ENCODE measurements at regions not wholly inside any gene's neighbourhood (a gene's known extent, or its start where the extent isn't known, plus 50 kb on each side); places are given as distances from the start of the nearest gene placed in this dataset.
"Not testable (repeated sequence)": the region's sequence is repeated elsewhere in the genome, so short reads cannot be mapped to it uniquely, and the experiment has no call there.

DNA sequence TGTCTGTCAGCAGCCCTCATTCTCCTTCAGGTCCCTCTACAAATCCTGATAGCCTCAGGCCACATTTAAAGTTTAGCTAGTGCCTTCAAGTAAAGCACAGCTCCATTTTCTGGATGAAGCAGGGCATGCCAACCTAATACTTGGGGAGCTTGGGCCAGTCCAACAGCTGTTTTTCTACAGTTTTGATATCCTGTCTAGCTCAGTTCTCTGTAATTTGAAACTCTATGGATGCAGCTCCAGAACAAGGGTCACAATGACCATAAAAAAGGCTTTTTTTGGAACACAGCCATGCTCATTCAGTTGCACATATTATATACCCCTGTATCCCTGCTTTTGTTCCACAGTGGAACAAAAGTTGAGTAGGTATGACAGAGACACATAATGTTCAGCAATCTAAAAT, 373.5 kb downstream of the SUCLG1 start:
- in situ Hi-C loops (cut with MboI; ENCODE audit: low pct_unique_long_range_greater_than_20kb, low sequenced_read_pairs) = no loop called here
- no peak for DNase-seq

DNA sequence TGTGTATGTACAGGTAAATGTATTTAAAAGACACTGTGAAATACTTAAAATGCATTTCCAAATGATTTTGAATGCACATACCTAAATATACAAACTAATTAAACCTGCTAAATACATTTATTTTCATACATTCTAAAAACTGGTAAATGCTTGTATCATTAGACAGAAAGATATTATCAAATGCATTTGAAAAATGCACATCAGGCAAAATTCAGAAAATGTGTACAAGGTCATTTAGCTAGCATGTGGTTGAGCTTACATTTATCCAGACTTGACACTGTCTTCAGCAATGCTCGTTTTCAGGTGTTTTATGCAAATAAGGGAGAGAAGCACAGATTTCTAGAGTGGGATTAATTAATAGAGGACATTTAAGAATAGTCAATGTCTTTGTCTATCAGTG, 374.2 kb downstream of the SUCLG1 start:
- no peak for DNase-seq
- in situ Hi-C loops (cut with MboI; ENCODE audit: low pct_unique_long_range_greater_than_20kb, low sequenced_read_pairs) = no loop called here

DNA sequence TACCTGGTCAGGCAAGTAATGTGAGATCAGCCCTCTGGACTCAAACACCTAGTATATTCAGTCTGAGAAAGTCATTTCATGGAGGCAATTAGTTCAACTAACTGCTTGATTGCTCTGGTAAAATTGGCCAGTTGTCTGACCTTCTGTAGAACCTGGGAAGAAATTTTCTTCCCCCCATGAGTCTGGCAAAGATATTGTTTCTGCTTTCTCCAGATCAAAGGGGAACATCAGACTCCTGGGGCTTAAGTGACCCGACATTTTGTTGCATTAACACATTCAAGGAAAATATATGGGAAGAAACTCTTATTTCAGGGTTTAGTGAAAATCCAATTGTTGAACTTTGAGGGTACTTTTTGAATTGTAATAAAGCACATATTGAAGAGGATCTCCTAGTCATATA, 375.1 kb downstream of the SUCLG1 start:
- no peak for DNase-seq
- in situ Hi-C loops (cut with MboI; ENCODE audit: low pct_unique_long_range_greater_than_20kb, low sequenced_read_pairs) = no loop called here

DNA sequence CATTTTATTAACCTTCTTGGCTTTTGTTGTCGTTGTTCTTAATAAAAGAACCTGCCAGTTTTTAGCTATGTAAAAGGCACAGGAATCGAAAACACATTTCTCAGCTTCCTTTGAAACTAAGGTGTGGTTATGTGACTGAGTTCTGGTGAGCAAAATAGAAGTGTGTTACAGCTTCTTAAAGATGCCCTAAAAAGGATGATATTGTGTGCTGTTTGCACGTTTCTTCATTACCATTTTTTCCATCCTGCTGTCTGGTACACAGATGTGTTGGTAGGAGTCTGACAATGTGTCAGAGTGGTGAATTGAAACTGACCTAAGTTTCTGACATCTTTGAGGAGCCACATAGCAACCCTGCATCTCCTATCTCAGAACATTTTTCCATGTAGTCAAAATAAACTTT, 380.6 kb downstream of the SUCLG1 start:
- in situ Hi-C loops (cut with MboI; ENCODE audit: low pct_unique_long_range_greater_than_20kb, low sequenced_read_pairs) = no loop called here
- DNase-seq = no peak

DNA sequence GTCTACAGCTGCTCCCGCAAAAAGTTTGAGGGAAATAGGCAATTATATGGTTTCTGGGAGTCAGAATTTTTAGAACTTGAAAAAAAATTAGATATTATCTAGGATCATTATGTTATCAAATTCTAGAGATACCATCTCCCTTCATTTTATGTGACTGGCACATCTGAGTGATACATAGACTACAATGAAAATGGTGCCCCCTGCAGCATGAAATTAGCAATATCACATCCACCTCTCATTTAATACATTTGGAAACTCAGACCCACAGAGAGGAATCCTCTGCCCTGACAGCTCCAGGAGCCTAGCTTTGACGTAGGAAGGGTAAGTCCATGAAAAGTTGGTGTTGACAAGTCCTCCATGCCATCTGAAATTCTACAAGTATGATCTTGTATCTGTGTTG, 381.6 kb downstream of the SUCLG1 start:
- in situ Hi-C loops (cut with MboI; ENCODE audit: low pct_unique_long_range_greater_than_20kb, low sequenced_read_pairs) = no loop called here
- DNase-seq = peak; percentile 44

DNA sequence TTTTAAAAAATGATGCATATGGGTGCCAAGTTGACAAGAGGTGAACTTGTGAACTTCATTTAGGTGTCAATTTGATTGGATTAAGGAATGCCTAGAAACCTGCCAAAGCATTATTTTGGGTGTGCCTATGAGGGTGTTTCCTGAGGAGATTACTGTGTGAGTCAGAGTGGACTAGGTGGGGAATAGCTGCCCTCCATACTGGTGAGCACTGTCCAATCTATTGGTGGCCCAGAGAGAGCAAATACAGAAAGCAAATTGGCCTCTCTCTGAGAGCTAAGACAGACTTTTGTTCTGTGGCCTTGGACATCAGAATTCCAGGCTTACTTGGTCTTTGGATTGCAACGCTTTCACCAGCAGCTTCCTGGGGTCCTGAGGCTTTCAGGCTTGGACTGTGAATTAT, 388.0 kb downstream of the SUCLG1 start:
- in situ Hi-C loops (cut with MboI; ENCODE audit: low pct_unique_long_range_greater_than_20kb, low sequenced_read_pairs) = no loop called here
- no peak for DNase-seq

DNA sequence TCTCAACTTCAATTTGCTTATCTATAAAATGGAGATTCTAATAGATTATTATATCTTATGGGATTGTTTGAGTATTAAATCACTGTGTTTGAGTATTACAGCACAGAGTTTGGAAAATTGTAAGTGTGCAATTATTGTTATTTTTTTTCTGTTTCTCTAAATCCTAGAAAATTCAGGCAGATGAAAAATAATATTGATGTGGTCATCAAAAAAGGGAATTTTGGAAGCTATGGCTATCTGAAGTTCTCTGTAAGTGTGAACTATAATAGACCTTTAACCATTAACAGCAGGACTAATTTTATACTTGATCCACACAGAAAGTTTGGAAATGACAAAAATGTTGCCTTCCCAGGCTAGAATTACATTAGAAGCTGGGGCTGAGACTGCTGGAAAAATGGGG, 393.2 kb downstream of the SUCLG1 start:
- in situ Hi-C loops (cut with MboI; ENCODE audit: low pct_unique_long_range_greater_than_20kb, low sequenced_read_pairs) = no loop called here
- DNase-seq = no peak

DNA sequence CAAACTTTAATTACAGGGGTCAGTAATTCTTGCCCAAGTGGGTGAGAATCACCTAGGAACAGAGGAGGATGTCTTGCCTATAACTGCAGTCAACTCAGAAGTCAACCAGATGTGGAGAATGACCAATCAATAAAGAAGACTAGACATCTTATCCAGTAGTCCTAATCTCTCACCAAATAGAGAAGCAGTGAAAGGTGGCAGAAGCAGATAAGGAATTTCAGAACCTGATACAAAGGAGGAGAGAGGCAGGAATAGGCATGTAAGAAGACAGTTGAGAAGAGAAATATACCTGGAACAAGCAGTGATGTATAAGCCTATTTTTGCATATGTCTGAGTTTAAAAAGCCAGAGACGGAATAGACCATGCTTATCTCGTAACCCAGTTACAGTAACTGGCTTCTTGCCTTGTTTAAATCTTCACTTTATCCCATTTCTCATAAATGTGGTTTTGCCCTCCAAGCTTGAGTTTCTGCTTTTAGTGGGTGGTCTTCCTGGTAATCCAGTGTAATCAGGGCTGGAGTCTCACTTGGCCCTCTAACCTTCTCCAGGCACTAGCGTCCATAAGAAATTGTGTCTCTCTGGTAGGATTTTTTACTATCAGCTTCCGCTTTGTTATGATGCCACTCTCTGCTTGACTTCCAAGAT, 401.0 kb downstream of the SUCLG1 start:
- no peak for DNase-seq

DNA sequence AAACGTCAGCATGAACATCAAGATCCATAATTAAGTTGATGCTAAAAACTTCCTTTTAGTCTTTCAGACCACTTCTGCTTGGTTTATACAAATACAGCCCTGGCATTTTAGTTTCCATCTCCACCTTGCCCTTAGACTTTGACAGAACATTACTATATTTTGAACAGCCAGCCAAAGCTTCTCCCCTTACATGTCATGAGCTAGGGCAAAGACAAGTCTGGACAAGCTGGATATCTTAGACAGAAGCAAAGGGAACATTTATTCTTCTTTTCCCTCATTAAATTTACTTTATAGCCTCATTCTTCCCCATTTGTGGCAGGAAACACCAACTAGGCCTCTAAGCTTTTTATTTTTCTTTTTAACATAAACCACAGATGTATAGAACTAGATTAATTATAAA, 403.3 kb downstream of the SUCLG1 start:
- in situ Hi-C loops (cut with MboI; ENCODE audit: low pct_unique_long_range_greater_than_20kb, low sequenced_read_pairs) = no loop called here

More for the DNA sequence above, 401.0 kb downstream of the SUCLG1 start:
- in situ Hi-C loops (cut with MboI; ENCODE audit: low pct_unique_long_range_greater_than_20kb, low sequenced_read_pairs) = no loop called here

DNA sequence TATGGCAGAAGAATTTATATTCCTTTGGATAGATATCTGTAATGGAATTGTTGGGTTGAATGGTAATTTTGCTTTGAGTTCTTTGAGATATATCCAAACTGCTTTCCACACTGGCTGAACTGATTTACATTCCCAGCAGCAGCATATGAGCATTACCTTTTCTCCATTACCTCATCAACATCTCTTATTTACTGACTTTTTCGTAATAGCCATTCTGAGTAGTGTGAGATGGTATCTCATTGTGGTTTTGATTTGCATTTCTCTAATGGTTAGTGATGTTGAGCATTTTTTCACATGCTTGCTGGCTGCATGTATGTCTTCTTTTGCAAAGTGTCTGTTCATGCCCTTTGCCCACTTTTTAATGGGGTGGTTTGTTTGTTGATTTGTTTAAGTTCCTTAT, 404.5 kb downstream of the SUCLG1 start:
- in situ Hi-C loops (cut with MboI; ENCODE audit: low pct_unique_long_range_greater_than_20kb, low sequenced_read_pairs); DNase-seq: not testable (repeated sequence)

More for the DNA sequence above, 403.3 kb downstream of the SUCLG1 start:
- DNase-seq = no peak

DNA sequence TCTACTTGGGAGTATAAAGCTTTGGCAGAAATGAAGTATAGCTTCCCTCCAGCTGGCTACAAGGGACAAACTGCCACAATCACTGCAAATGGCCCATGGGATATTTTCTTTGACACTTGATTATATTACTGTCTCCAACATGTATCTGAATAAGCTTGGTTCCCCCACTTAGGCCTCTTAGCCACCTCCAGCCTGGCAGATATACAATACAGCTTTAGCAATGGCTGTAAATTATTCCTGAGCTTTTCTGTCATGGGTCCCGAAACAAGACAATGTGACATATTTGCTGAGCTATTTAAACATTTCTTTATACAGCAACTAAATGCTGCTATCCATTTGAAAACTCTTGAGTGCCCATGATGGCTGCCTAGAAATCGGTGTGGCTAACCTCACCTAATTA, 406.2 kb downstream of the SUCLG1 start:
- no peak for DNase-seq
- in situ Hi-C loops (cut with MboI; ENCODE audit: low pct_unique_long_range_greater_than_20kb, low sequenced_read_pairs) = no loop called here

DNA sequence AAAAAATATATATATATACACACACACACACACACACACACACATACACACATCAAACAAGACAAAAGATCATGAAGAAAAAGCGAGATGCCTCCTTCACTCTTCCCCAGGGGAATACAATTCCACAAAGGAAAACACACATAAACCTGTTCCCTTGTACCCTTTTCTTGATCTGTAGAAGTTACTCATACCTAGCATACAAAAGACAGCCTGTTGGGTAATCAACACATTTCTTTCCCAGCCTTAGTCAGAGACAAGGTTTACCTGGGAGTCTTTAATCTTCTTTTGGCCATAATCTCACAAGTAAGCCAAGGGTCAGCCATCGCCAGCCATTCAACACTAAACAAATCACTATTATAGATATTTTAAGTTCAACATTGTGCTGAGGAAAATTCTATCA, 407.0 kb downstream of the SUCLG1 start:
- no peak for DNase-seq
- in situ Hi-C loops (cut with MboI; ENCODE audit: low pct_unique_long_range_greater_than_20kb, low sequenced_read_pairs) = no loop called here

DNA sequence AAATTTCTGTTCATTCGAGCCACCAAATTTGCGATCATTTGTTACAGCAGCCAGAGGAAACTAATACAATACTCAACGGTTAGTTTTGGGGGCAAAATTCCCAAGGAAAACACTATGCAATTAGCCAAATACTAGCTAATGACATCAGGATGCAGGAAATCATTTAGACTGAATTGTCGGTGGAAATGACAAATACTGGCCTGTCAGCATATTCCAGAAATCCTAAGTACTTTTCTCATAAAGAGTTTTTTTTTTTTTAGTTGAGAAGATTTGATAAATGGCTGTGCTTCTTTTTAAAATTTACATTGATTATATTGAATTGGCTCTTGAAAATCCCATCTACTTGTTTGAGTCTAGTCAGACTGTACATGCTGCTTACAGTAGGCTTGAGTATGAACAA, 410.1 kb downstream of the SUCLG1 start:
- in situ Hi-C loops (cut with MboI; ENCODE audit: low pct_unique_long_range_greater_than_20kb, low sequenced_read_pairs) = no loop called here
- no peak for DNase-seq

DNA sequence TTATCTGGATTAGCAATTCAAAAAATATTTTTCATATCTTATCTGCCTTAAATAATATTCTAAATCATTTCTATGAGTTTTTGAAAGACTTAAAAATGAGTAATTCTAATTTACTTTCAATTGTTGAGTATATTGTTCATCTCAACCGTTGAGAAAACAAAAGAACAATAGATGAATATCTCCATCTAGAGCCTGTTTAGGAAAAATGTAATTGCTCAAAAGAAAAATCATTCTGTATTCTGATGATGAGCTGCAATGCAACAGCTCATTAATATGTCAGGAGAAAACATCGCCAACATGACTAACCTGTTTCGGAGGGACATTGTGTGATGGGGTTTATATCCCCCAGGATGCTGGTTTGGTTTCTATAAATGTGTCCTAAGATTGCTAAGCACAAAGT, 417.6 kb downstream of the SUCLG1 start:
- in situ Hi-C loops (cut with MboI; ENCODE audit: low pct_unique_long_range_greater_than_20kb, low sequenced_read_pairs) = no loop called here
- no peak for DNase-seq

DNA sequence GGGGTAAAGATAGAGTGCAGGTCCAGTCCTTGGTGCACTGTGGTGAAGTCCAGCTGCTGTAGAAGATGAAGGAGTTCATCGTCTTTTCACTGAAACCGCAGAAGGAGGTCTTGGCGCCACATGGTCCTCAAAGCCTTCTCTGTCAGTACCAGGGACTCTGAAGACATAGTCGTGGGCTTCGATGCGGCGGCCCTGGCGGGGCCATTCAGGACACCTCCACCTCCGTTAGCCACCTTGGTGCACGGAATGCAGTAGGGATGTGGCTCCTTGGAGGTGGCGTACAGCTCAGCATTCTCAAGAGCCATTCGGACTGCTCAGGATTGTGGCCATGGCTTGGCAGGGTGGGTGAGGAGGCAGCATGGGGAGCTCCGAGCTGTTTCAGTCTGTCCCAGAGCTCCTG, 418.8 kb downstream of the SUCLG1 start:
- no peak for DNase-seq
- in situ Hi-C loops (cut with MboI; ENCODE audit: low pct_unique_long_range_greater_than_20kb, low sequenced_read_pairs) = no loop called here

DNA sequence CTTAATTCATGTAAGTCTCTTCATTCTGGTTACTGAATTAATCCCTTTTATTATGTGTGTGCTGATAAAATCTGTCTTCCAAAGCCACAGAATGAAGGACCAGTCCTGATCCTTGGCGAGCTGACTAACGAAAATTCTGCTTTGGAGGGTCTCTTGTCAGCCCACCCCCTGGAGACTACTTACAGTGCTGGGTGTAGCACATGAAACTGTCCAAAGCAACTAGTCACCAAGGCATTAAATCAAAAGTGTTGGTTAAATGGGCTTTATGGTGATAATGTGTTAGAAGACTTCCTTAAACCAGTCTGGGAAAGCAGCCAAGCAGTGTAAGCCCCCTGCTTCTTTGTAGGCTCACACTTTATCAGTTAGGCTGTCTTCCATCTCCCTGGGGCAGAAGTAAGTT, 420.2 kb downstream of the SUCLG1 start:
- no peak for DNase-seq
- in situ Hi-C loops (cut with MboI; ENCODE audit: low pct_unique_long_range_greater_than_20kb, low sequenced_read_pairs) = no loop called here

DNA sequence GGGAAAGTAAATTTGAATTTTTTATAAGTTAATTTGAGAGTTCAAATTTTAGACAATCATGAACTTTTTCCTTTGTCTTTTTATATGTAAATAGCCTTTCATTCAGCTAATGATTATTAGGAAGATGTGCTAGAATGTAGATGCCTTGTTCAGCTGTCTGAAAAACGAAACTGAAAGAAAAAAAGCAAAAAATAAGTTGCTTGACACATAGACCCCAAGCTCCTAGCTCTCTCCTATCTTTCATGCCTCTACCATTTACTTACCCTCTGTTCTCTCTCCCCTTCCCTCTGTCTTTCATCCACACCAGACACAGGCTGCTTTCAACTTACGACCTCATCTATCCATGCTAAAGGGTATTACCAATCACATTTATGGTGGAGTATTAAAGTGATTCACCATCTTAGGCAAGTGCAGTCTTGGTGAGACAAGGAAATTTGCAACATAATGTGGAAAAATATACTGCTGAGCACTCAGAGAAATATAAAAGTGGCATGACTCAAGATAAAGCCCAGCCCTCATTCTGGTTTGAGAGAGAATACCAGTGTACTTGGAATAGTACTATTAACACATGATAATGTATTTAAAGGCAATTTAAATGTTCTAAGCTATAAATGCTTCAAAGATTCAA, 425.6 kb downstream of the SUCLG1 start:
- in situ Hi-C loops (cut with MboI; ENCODE audit: low pct_unique_long_range_greater_than_20kb, low sequenced_read_pairs) = no loop called here

DNA sequence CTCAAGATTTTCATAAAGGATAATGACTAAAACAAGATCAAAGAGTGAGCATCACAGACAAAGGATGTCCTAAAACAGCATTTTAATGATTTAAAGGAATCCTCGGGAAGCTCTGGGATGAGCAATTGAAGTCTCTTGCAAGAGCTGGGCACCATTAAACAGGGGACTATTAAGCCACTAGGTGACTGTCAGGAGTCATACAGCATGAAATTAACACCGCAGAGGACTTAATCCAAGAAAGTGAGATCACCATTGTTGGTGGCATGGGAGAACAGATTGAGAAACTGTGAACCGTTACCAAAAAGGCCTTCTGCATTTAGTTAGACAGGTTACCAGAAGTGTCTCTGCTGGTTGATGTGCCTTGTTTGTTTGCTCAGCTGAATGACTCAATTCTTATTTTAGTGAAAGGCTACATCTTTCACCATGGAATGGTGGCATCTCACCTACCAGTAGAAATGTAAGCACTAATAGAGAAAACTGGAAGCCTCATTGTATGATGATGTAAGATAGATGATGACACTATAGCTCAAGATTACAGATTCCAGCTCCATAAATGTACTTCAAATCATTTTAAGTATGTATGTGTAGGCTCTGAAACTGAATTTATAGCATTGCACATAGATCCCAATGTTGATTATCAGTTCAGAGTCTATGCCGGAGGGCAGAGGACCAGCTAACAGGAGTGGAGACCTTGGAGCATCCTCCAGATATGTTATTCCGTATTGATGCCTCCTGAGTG, 427.6 kb downstream of the SUCLG1 start:
- no peak for DNase-seq
- in situ Hi-C loops (cut with MboI; ENCODE audit: low pct_unique_long_range_greater_than_20kb, low sequenced_read_pairs) = no loop called here

More for the DNA sequence above, 425.6 kb downstream of the SUCLG1 start:
- no peak for DNase-seq

DNA sequence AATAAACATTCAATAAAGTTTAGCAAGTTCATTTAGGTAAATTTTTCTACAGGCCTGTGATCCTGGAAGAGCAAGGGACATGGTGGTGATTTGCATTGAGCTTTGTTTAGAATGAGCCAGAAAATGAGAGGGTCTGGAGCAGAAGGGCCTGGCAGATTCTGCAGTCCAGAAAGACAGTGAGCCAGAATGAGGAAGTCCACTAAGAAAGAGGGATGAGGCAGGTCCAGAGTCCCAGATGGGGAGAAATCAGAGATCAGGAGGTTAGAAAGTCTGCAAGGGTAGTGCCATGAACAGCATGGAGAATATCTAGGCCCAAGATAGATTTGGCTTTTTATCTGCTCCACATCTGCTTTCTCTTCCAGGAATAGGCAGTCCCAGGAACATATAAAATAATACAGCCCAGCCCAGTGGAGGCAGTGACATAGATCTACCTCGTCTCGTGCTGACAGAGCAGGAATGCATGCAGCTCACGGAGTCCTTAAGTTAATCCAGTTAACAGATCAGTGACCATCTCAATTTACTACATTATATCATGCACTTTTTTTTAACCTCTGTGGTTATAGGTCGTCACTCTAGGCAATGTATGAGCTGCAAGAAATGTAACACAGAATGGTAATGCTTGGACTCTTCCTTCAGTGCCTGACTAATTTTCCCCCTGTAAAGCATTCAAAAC, 429.0 kb downstream of the SUCLG1 start:
- in situ Hi-C loops (cut with MboI; ENCODE audit: low pct_unique_long_range_greater_than_20kb, low sequenced_read_pairs) = no loop called here

DNA sequence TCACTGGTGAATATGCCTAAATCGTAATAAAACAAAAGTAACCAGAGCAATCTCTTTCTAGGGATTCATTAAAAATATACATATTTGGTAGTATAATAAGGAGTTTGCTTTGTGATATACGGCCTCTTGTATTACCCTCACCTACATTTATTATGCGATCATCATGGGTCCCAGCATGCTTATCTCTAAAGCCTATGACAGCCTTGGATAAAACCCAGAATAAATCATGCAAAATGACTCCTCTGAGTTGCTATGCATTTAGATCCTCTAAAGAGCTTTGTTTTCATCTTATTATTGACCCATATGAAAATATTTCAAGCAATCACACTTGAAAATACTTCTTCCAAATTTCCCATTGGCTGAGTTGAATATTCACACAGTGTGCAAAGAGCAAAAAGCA, 432.3 kb downstream of the SUCLG1 start:
- in situ Hi-C loops (cut with MboI; ENCODE audit: low pct_unique_long_range_greater_than_20kb, low sequenced_read_pairs) = no loop called here

More for the DNA sequence above, 429.0 kb downstream of the SUCLG1 start:
- DNase-seq = no peak

More for the DNA sequence above, 432.3 kb downstream of the SUCLG1 start:
- no peak for DNase-seq
